Erythroblast (primary cell): ENCODE measurements at regions not wholly inside any gene's neighbourhood (a gene's known extent, or its start where the extent isn't known, plus 50 kb on each side); places are given as distances from the start of the nearest gene placed in this dataset.
"Not testable (repeated sequence)": the region's sequence is repeated elsewhere in the genome, so short reads cannot be mapped to it uniquely, and the experiment has no call there.

Experiments used
- DNase-seq, 2 experiments: peaks; one replicate each; lab custom pipeline; 2025; lab: John Stamatoyannopoulos, UW
- GATA1 ChIP-seq: IDR thresholded peaks from 2 replicates; pipeline ENCODE4 v1.6.1; 2011; ENCODE audit warnings: low read depth, mild to moderate bottlenecking, control low read depth, low read length, moderate library complexity
- POLR2A ChIP-seq: IDR thresholded peaks from 2 replicates; pipeline ENCODE4 v1.6.1; 2011; ENCODE audit warnings: mild to moderate bottlenecking, low read length

- TF ChIP-seq GATA1, result no peak
- TF ChIP-seq POLR2A, result no peak
- no peak for DNase-seq
These were observed 261.4 kb upstream of the USP15 start for GRCh38 chr12:61998791-61999190.

- TF ChIP-seq POLR2A (no peak), GATA1 (no peak)
- no peak for DNase-seq
These were observed 260.9 kb upstream of the USP15 start for GRCh38 chr12:61999311-61999710.

- DNase-seq, result no peak
- no peak for TF ChIP-seq GATA1
- TF ChIP-seq POLR2A, result no peak
These were observed 258.8 kb upstream of the USP15 start for GRCh38 chr12:62001424-62001823.

GRCh38 chr12:62003226-62003625 lies 257.0 kb upstream of the USP15 start:
- no peak for DNase-seq
- TF ChIP-seq GATA1 (no peak), POLR2A (no peak)

GRCh38 chr12:62003701-62004100 lies 256.5 kb upstream of the USP15 start:
- TF ChIP-seq GATA1, result no peak
- TF ChIP-seq POLR2A, result no peak
- no peak for DNase-seq

GRCh38 chr12:62005615-62006014 lies 254.6 kb upstream of the USP15 start:
- TF ChIP-seq POLR2A (no peak), GATA1 (no peak)
- no peak for DNase-seq

- peak; percentile 45 to 68 for DNase-seq
- TF ChIP-seq GATA1 (no peak), POLR2A (no peak)
These were observed 254.0 kb upstream of the USP15 start for GRCh38 chr12:62006076-62006732.

- no peak for DNase-seq
- TF ChIP-seq POLR2A, result no peak
- TF ChIP-seq GATA1, result no peak
These were observed 251.5 kb upstream of the USP15 start for GRCh38 chr12:62008703-62009102.

GRCh38 chr12:62009445-62009844 lies 250.8 kb upstream of the USP15 start:
- no peak for DNase-seq
- TF ChIP-seq GATA1 (no peak), POLR2A (no peak)

GRCh38 chr12:62010331-62010906 lies 249.8 kb upstream of the USP15 start:
- DNase-seq, result not testable (repeated sequence)

GRCh38 chr12:62010973-62011372 lies 249.2 kb upstream of the USP15 start:
- not testable (repeated sequence) for DNase-seq

- TF ChIP-seq POLR2A (no peak), GATA1 (no peak)
- DNase-seq, result no peak
These were observed 245.9 kb upstream of the USP15 start for GRCh38 chr12:62014330-62014729.

- TF ChIP-seq GATA1 (no peak), POLR2A (no peak)
These were observed 244.2 kb upstream of the USP15 start for GRCh38 chr12:62016021-62016420.

GRCh38 chr12:62021808-62022207 lies 238.4 kb upstream of the USP15 start:
- TF ChIP-seq GATA1 (no peak), POLR2A (no peak)

More at GRCh38 chr12:62016021-62016420, 244.2 kb upstream of the USP15 start:
- no peak for DNase-seq

GRCh38 chr12:62028536-62028935 lies 231.7 kb upstream of the USP15 start:
- no peak for DNase-seq
- TF ChIP-seq GATA1, result no peak
- TF ChIP-seq POLR2A, result no peak

More at GRCh38 chr12:62021808-62022207, 238.4 kb upstream of the USP15 start:
- DNase-seq, result no peak

GRCh38 chr12:62032870-62033269 lies 227.3 kb upstream of the USP15 start:
- TF ChIP-seq POLR2A, result no peak
- TF ChIP-seq GATA1, result no peak
- DNase-seq, result no peak
